Osteocyte (in vitro differentiated cells): ENCODE measurements at regions not wholly inside any gene's neighbourhood (a gene's known extent, or its start where the extent isn't known, plus 50 kb on each side); places are given as distances from the start of the nearest gene placed in this dataset.
A peak's percentile ranks its signal among the peaks of the same experiment; 100 is the strongest.

ENCODE experiments used
- DNase-seq: peaks from one replicate; pipeline ENCODE4 v3.0.0; 2021; ENCODE audit warnings: mixed read lengths; ENCODE audit not compliant: unreplicated experiment; ENCODE audit errors: extremely low spot score
- H3K27ac Mint-ChIP-seq: one replicate; pipeline ENCODE4 v1.8.0; 2021; ENCODE audit warnings: mild to moderate bottlenecking, mixed read lengths; ENCODE audit not compliant: unreplicated experiment
- H3K27me3 Mint-ChIP-seq: one replicate; pipeline ENCODE4 v1.8.0; 2021; ENCODE audit warnings: mixed read lengths; ENCODE audit not compliant: unreplicated experiment
- H3K36me3 Mint-ChIP-seq: one replicate; pipeline ENCODE4 v1.8.0; 2021; ENCODE audit warnings: mixed read lengths; ENCODE audit not compliant: unreplicated experiment
- H3K4me1 Mint-ChIP-seq: one replicate; pipeline ENCODE4 v1.8.0; 2021; ENCODE audit warnings: mixed read lengths; ENCODE audit not compliant: unreplicated experiment
- H3K4me3 Mint-ChIP-seq: one replicate; pipeline ENCODE4 v1.8.0; 2021; ENCODE audit warnings: mild to moderate bottlenecking, moderate library complexity, mixed read lengths; ENCODE audit not compliant: unreplicated experiment
- H3K9me3 Mint-ChIP-seq: one replicate; pipeline ENCODE4 v1.8.0; 2021; ENCODE audit warnings: mixed read lengths; ENCODE audit not compliant: unreplicated experiment
- TF ChIP-seq, protein P1 (sequence below): fragments of 200-600 bp; sonication (generic); IDR thresholded peaks from 2 replicates; pipeline ENCODE4 v1.5.0; 2021; ENCODE audit warnings: antibody characterized with exemption, mild to moderate bottlenecking, moderate library complexity

DNA sequence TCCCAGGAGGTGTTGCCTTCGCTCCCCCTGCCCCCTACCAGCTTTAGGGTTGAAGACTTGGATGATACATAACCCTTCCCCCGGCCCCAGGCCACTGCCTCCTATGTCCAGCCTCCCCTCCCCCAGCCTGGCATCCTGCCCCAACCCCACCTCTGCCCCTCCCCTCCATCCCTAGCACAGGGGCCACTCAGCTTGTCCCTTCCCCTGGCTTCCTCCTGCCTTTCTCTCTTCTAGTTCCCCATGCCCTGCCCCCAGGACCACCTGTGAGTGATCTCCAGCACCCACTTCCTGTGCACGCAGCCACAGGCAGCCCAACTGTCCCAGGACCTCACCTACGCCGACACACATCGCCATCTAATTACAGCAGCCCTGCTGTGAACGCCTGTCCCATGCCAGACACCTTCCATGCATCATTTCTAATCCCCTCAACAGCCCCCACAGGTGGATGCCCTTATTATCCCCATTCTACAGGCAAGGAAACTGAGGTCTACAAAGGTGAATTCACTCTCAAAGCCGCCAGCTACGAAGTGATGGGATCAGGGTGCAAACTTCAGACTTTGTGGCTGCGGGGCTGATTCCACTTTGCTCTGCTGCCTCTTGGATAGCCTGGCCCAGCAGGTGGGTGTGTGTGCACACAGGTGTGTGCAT is 82.4 kb upstream of the CHST15 start:
- Mint-ChIP-seq H3K27me3 (no peaks in the 10 kb centered on the region), H3K9me3 (no peaks in the 10 kb centered on the region), H3K27ac (no peak overlapping the region), H3K4me1 (peaks cover 26% of the 10 kb centered on the region), H3K4me3 (no peak overlapping the region), H3K36me3 (no peaks in the 10 kb centered on the region)
- TF ChIP-seq, protein P1, sequence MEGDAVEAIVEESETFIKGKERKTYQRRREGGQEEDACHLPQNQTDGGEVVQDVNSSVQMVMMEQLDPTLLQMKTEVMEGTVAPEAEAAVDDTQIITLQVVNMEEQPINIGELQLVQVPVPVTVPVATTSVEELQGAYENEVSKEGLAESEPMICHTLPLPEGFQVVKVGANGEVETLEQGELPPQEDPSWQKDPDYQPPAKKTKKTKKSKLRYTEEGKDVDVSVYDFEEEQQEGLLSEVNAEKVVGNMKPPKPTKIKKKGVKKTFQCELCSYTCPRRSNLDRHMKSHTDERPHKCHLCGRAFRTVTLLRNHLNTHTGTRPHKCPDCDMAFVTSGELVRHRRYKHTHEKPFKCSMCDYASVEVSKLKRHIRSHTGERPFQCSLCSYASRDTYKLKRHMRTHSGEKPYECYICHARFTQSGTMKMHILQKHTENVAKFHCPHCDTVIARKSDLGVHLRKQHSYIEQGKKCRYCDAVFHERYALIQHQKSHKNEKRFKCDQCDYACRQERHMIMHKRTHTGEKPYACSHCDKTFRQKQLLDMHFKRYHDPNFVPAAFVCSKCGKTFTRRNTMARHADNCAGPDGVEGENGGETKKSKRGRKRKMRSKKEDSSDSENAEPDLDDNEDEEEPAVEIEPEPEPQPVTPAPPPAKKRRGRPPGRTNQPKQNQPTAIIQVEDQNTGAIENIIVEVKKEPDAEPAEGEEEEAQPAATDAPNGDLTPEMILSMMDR = no peak
- peak; percentile 67 for DNase-seq

DNA sequence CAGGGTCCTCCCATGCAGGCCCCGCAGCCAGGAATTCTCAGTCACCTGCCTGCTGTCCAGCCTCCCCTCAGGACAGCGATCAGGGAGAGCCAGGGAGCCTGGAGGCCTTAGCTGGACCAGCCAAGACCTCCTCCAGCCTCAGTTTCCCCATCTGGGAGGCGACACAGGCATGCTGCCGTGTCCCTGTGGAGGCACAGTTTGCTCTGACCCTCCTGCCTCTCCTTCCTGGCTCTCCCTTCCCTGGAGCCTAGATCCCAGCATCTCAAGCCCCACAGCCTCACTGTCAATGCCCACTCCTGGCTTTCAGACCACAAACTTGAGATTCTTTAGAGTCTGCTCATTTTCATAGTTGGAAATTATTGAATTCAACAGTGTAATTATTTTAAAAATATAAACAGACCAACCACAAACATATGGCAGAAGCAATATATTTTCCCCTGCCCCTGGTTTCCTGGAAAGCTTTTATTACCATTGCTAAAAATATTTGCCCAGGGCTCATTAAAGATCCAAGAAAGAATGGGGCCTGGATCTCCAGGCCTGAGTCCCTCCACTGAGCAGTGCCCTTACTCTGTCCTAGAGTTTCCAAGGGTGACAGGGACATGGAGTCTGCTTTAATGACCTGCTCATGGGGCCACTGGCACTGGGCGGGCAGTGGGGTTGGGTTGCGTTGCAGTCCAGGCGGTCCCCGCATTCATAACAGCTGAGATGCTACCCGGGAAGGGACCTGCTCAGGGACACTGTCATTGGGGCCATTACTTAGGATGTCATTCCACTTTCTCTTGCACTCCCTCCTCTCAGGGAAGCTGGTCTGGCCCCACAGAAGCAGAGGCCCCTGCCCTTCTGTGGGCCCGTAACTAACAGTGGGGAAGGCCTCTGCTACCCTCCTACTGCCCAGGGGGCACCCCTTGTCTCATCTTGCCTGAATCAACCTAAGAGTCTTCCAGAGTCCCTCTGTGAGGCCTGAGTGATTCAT is 81.6 kb upstream of the CHST15 start:
- Mint-ChIP-seq H3K4me3 (no peak overlapping the region), H3K36me3 (no peaks in the 10 kb centered on the region), H3K27me3 (no peaks in the 10 kb centered on the region), H3K27ac (no peak overlapping the region), H3K4me1 (peaks cover 23% of the 10 kb centered on the region), H3K9me3 (no peaks in the 10 kb centered on the region)
- TF ChIP-seq, protein P1 = no peak
- DNase-seq = peak; percentile 65

DNA sequence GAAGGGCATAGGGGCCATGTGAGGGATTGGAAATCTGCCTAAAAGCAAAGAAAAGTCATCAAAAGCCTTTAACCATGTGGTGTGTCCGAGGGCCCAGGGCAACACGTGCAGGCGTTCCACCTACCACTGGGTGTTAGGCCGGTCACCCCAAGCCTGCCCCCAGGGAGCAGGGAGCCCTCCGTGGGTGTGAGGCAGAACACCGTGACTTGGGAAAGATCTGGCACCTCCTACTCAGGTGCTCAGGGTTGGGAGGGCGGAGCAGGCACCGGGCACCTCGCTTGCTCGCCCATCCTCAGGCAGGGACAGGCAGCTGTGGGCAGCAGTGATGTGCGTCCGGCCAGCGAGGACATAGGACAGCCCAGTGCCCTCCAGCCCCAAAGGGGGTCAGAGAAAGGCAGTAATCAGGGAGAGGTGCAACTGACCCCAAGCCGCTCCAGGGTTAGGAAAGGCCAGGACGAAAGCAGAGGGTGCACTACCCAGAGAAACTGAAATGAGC is 80.7 kb upstream of the CHST15 start:
- Mint-ChIP-seq H3K27me3 (no peaks in the 10 kb centered on the region), H3K27ac (no peak overlapping the region), H3K9me3 (no peaks in the 10 kb centered on the region), H3K36me3 (no peaks in the 10 kb centered on the region), H3K4me1 (peaks cover 23% of the 10 kb centered on the region), H3K4me3 (no peak overlapping the region)
- DNase-seq = peak; percentile 75
- TF ChIP-seq, protein P1 = no peak

DNA sequence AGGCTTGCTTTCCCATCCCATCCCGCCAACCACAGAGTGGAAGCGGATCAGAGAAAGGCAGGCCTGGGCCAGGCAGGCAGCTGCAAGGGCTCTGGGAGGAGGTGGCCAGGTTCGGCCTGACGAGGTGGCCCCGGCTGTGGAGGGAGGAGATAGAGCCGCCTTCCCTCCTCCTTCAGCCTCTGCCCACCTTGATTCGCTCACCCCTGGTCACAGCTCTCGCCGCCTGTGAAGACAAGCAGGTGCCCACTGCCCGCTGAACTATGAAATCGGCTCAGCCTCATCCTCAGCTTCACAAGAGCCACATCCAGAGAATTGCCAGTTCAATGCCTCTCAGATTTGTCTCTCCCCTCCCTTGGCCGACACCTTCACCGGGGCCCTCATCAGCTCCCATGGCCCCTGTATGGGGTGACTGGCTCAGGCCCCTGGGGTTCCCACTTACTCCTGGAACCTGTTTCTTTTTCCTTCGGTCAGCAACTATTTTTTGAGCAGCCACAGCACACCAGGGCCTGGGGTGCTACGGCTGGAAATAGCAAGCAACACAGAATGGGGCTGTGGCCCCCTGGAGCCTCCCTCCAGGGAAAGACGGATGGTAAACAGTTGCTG is 80.0 kb upstream of the CHST15 start:
- H3K27me3 Mint-ChIP-seq = no peaks in the 10 kb centered on the region
- H3K27ac Mint-ChIP-seq = no peak overlapping the region
- H3K9me3 Mint-ChIP-seq = no peaks in the 10 kb centered on the region
- no peaks in the 10 kb centered on the region for H3K36me3 Mint-ChIP-seq
- H3K4me3 Mint-ChIP-seq = no peak overlapping the region
- peak; percentile 80 for DNase-seq
- TF ChIP-seq, protein P1 = no peak
- peaks cover 23% of the 10 kb centered on the region for H3K4me1 Mint-ChIP-seq
